Prostate gland (tissue), 2 donors: ENCODE measurements at regions not wholly inside any gene's neighbourhood (a gene's known extent, or its start where the extent isn't known, plus 50 kb on each side); places are given as distances from the start of the nearest gene placed in this dataset.

Experiments used
- DNase-seq: peaks from one replicate; pipeline ENCODE4 v3.0.0-alpha.2; 2019; ENCODE audit warnings: low spot score
- H3K27ac ChIP-seq, 2 donors: fragments of 200-600 bp; sonication (generic); 2 replicates each; pipeline ENCODE4 v1.5.1; 2017 to 2019
- H3K27me3 ChIP-seq: fragments of 200-600 bp; sonication (generic); replicated peaks from 2 replicates; pipeline ENCODE4 v1.5.1; 2019; ENCODE audit not compliant: insufficient read depth
- H3K36me3 ChIP-seq, 2 donors: fragments of 200-600 bp; sonication (generic); 1 replicate in 1 of 2; 2 replicates in 1 of 2; pipeline versions ENCODE4 v1.5.1 to v1.8.1; 2017 to 2019
- H3K4me1 ChIP-seq: fragments of 200-600 bp; sonication (generic); replicated peaks from 2 replicates; pipeline ENCODE4 v1.5.1; 2019
- H3K4me3 ChIP-seq, 2 donors: fragments of 200-600 bp; sonication (generic); 2 replicates each; pipeline ENCODE4 v1.5.1; 2017 to 2019
- H3K9me3 ChIP-seq: fragments of 200-600 bp; sonication (generic); 2 replicates; pipeline ENCODE4 v1.5.1; 2017
- POLR2A ChIP-seq: fragments of 450-650 bp; IDR thresholded peaks from one replicate; pipeline ENCODE4 v1.6.1; 2016; ENCODE audit warnings: antibody characterized with exemption, mild to moderate bottlenecking
- POLR2AphosphoS5 ChIP-seq: sonication (generic); formaldehyde crosslinking; IDR thresholded peaks from one replicate; pipeline ENCODE4 v1.6.1; 2017; ENCODE audit warnings: antibody characterized with exemption
- WGBS: methylation state at CpG from one replicate; pipeline ENCODE4 v1.1.5; 2018; 5-methylcytosine and 5-hydroxymethylcytosine counted together
- intact Hi-C: fragments of 100-400 bp; cut with DNase I; formaldehyde crosslinking; loops from one replicate; pipeline ENCODE4 v1.14.2; 2022
- TF ChIP-seq, protein P1 (sequence below), 4 experiments: fragments of 200-600 bp in 2 of 4; fragments of 450-650 bp in 2 of 4; sonication (generic) in 2 of 4; IDR thresholded peaks; 1 replicate in 3 of 4; 2 replicates in 1 of 4; pipeline ENCODE4 v1.5.1; 2016 to 2019; ENCODE audit warnings: antibody characterized with exemption in 4 of 4, mild to moderate bottlenecking in 2 of 4, moderate library complexity in 2 of 4

GRCh38 chr11:69968396-69969347 is 109.4 kb upstream of the ANO1 start:
- Histone ChIP-seq H3K27me3 (no peaks in the 10 kb centered on the region), H3K27ac (no peak overlapping the region), H3K9me3 (no peaks in the 10 kb centered on the region), H3K4me3 (no peak overlapping the region), H3K4me1 (no peaks in the 10 kb centered on the region), H3K36me3 (no peaks in the 10 kb centered on the region)
- intact Hi-C loops: no loop called here
- no peak for DNase-seq
- TF ChIP-seq, protein P1, sequence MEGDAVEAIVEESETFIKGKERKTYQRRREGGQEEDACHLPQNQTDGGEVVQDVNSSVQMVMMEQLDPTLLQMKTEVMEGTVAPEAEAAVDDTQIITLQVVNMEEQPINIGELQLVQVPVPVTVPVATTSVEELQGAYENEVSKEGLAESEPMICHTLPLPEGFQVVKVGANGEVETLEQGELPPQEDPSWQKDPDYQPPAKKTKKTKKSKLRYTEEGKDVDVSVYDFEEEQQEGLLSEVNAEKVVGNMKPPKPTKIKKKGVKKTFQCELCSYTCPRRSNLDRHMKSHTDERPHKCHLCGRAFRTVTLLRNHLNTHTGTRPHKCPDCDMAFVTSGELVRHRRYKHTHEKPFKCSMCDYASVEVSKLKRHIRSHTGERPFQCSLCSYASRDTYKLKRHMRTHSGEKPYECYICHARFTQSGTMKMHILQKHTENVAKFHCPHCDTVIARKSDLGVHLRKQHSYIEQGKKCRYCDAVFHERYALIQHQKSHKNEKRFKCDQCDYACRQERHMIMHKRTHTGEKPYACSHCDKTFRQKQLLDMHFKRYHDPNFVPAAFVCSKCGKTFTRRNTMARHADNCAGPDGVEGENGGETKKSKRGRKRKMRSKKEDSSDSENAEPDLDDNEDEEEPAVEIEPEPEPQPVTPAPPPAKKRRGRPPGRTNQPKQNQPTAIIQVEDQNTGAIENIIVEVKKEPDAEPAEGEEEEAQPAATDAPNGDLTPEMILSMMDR (IDR thresholded peaks at IDR 0.05): no peak
- TF ChIP-seq POLR2A: no peak
- TF ChIP-seq POLR2AphosphoS5: no peak
- 78% methylated on average over 24 of the region's 24 CpGs for WGBS

DNA sequence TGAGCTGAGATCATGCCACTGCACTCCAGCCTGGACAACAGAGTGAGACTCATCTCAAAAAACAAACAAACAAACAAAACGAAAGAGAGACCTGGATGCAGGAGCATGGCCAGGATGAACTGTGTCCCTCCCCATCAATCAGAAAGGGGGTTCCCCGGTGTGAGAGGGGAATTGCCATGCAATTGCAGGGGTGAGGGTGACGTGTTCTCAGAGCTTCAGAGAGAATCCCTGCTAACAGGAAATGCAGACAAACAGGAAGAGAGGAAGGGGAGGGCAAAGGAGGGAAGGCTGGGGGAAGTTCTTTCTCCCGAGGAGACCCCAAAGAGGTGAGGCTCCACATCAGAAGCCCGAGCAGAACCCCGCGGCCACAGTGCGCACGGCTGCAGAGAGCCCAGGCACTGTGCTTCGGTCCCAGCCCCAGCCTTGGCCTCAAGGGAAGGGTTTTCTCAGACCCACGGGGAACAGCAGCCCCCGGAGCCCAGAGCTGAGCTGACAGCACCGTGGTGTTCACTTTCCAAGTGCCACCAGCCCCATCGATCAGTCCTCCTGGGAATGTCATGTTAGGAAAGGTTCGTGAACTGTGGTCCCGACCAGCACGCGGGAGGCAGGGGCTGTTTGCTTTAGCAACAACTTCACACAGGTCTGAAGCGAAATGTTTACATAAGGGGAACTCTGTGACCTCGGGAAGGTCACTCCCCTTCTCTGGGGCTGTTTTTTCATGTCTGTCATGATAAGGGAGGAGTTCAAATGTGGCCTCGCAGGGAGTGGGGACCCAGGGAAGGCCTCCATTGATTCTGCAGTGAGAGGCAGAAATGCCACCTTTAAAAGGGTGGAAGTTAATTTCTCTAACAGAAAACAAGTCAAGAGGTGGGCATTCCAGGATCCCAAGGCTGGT is 108.0 kb upstream of the ANO1 start:
- intact Hi-C loops: no loop called here
- H3K4me1 ChIP-seq: no peaks in the 10 kb centered on the region
- WGBS: 61% methylated on average over 21 of the region's 21 CpGs
- no peaks in the 10 kb centered on the region for H3K36me3 ChIP-seq
- no peak overlapping the region for H3K27ac ChIP-seq
- no peak overlapping the region for H3K4me3 ChIP-seq
- DNase-seq: no peak
- TF ChIP-seq POLR2A (no peak), POLR2AphosphoS5 (no peak)
- TF ChIP-seq, protein P1 (IDR thresholded peaks at IDR 0.05): no peak
- no peaks in the 10 kb centered on the region for H3K9me3 ChIP-seq
- H3K27me3 ChIP-seq: no peaks in the 10 kb centered on the region

DNA sequence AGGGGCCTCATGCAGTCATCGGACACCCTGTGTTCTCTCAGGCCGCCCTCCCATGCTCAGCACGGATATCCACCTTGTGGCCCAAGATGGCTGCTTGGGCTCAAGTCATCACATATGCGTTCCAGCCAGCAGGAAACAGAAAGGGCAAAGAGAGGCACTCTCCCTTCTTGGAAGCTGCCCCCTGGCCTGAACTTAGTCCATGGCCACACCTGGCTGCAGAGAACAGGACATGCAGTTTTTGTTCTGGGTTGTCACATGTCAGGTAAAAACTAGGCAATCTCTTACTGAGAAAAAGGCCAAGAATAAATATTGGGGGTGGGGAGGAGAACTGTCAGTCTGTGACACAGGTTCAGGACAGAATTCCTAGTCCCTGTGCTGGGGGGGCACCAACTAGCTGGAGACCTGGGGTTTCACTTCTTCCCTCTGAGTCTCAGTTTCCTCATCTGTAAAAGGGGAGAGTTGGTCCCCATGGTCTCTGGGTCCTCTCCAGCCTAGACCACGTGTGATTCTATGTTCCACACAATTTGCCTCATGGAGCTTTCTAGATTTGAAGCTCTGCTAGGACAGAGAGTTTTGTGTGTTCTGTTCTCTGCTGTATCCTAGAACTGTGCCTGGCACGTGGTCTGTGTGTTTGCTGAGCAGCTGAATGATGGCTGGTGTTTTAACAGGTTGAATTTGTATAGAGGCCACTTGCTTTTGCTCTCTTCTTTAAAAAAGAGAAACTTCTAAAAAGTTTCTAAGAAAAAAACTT is 107.2 kb upstream of the ANO1 start:
- 92% methylated on average over 6 of the region's 6 CpGs for WGBS
- no peaks in the 10 kb centered on the region for H3K36me3 ChIP-seq
- H3K27me3 ChIP-seq: no peaks in the 10 kb centered on the region
- no peak overlapping the region for H3K27ac ChIP-seq
- no peak for TF ChIP-seq POLR2A
- no peaks in the 10 kb centered on the region for H3K9me3 ChIP-seq
- H3K4me3 ChIP-seq: no peak overlapping the region
- no peaks in the 10 kb centered on the region for H3K4me1 ChIP-seq
- intact Hi-C loops: no loop called here
- no peak for DNase-seq

DNA sequence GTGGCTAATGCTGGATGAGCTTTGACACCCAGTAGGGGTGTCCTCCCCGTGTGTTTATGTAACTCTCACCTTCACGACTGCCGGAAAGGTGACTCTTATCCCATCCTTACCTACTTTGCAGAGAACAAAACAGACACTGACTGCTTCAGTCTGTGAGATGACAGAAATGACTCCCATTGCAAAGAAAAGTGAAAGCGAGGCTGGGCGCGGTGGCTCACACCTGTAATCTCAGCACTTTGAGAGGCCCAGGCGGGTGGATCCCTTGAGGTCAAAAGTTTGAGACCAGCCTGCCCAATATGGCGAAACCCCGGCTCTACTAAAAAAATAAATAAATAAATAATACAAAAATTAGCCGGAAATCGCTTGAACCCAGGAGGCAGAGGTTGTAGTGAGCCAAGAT is 106.4 kb upstream of the ANO1 start:
- Histone ChIP-seq H3K36me3 (no peaks in the 10 kb centered on the region), H3K4me1 (no peaks in the 10 kb centered on the region), H3K4me3 (no peak overlapping the region), H3K27me3 (no peaks in the 10 kb centered on the region), H3K27ac (no peak overlapping the region), H3K9me3 (no peaks in the 10 kb centered on the region)
- 91% methylated on average over 11 of the region's 11 CpGs for WGBS
- no peak for DNase-seq
- intact Hi-C loops: no loop called here
- TF ChIP-seq, protein P1 (IDR thresholded peaks at IDR 0.05): no peak
- TF ChIP-seq POLR2AphosphoS5: no peak
- TF ChIP-seq POLR2A: no peak

- H3K27ac ChIP-seq: no peak overlapping the region
- H3K4me1 ChIP-seq: no peaks in the 10 kb centered on the region
- no peak for DNase-seq
- WGBS: 78% methylated on average over 15 of the region's 15 CpGs
- TF ChIP-seq, protein P1 (IDR thresholded peaks at IDR 0.05): no peak
- no peak for TF ChIP-seq POLR2A
- TF ChIP-seq POLR2AphosphoS5: no peak
- H3K4me3 ChIP-seq: no peak overlapping the region
- H3K36me3 ChIP-seq: no peaks in the 10 kb centered on the region
- H3K27me3 ChIP-seq: no peaks in the 10 kb centered on the region
- no peaks in the 10 kb centered on the region for H3K9me3 ChIP-seq
- intact Hi-C loops: no loop called here
Measured at GRCh38 chr11:69972351-69972802, 105.7 kb upstream of the ANO1 start.
